ENCODE measurements at regions not wholly inside any gene's neighbourhood (a gene's known extent, or its start where the extent isn't known, plus 50 kb on each side); places are given as distances from the start of the nearest gene placed in this dataset.

- TF ChIP-seq, protein P1, sequence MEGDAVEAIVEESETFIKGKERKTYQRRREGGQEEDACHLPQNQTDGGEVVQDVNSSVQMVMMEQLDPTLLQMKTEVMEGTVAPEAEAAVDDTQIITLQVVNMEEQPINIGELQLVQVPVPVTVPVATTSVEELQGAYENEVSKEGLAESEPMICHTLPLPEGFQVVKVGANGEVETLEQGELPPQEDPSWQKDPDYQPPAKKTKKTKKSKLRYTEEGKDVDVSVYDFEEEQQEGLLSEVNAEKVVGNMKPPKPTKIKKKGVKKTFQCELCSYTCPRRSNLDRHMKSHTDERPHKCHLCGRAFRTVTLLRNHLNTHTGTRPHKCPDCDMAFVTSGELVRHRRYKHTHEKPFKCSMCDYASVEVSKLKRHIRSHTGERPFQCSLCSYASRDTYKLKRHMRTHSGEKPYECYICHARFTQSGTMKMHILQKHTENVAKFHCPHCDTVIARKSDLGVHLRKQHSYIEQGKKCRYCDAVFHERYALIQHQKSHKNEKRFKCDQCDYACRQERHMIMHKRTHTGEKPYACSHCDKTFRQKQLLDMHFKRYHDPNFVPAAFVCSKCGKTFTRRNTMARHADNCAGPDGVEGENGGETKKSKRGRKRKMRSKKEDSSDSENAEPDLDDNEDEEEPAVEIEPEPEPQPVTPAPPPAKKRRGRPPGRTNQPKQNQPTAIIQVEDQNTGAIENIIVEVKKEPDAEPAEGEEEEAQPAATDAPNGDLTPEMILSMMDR (IDR thresholded peaks at IDR 0.05), result no peak
- TF ChIP-seq POLR2A (IDR thresholded peaks at IDR 0.05), result no peak
Observed at GRCh38 chr3:64867224-64867623, 179.4 kb upstream of the ADAMTS9 start.
